DOHH2 (cell line): ENCODE measurements at regions not wholly inside any gene's neighbourhood (a gene's known extent, or its start where the extent isn't known, plus 50 kb on each side); places are given as distances from the start of the nearest gene placed in this dataset.

Experiments used
- CTCF ChIP-seq: fragments of 200-600 bp; sonication (generic); IDR thresholded peaks from one replicate; pipeline ENCODE4 v1.5.1; 2014; ENCODE audit warnings: antibody characterized with exemption, mild to moderate bottlenecking, low read depth, low read length; ENCODE audit not compliant: poor library complexity, severe bottlenecking
- EZH2phosphoT487 ChIP-seq: fragments of 200-600 bp; sonication (generic); IDR thresholded peaks from 2 replicates; pipeline ENCODE4 v1.6.1; 2017; ENCODE audit warnings: borderline replicate concordance, mild to moderate bottlenecking, antibody characterized with exemption, low read length, moderate library complexity, mixed read lengths

DNA sequence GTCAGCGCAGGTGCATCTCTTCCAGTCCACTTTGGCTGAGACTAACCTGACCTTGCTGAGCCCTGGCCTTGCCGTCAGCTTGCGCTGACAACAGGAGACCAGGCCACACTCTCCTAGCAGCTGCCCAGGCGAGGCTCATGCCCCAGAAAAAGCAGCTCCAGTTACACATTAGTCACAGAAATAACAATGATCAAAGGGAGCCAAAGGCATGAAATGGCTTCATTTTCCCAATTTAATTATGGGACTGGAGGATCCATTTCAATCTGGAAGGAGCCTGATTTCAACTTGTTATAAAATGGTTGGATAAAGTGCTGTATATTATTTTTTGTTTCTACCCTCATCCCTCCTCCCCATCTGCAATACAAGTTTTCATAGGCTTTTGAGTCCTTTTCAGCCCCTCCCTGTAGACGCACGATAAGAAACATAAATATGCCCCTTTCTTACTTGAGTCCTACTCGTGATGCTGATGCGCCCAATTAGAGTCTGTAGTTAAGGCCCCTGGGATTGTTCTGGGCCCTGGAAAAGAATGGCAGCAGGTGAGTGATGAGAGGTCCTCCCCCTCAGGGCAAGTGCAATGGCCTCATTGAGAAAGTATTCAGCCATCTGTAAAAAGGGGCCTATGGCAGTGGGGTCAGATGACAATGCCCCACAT, 376.0 kb downstream of the C12orf75 start:
- TF ChIP-seq CTCF (no peak), EZH2phosphoT487 (no peak)
